OCI-LY7 (cell line): ENCODE measurements at regions not wholly inside any gene's neighbourhood (a gene's known extent, or its start where the extent isn't known, plus 50 kb on each side); places are given as distances from the start of the nearest gene placed in this dataset.

ENCODE experiments used
- BruUV-seq: library from RNA; stranded (reverse); fragments of 400-500 nt; replicated peaks from 2 replicates; lab custom pipeline; 2021; lab: Mats Ljungman, UMichigan
- CTCF ChIA-PET: fragments of 300-600 bp; sonication (Branson Sonifier 250); formaldehyde crosslinking; loops from one replicate; lab custom pipeline; 2022; ENCODE audit warnings: antibody characterized with exemption; ENCODE audit not compliant: unreplicated experiment; lab: Charles Lee
- POLR2A ChIA-PET: fragments of 300-600 bp; sonication (Branson Sonifier 250); formaldehyde crosslinking; loops from one replicate; lab custom pipeline; 2022; ENCODE audit warnings: antibody characterized with exemption; lab: Charles Lee
- DNase-seq: peaks from one replicate; pipeline ENCODE4 v3.0.0-alpha.2; 2015; ENCODE audit warnings: low spot score
- H2AFZ ChIP-seq: fragments of 200-600 bp; sonication (generic), shearing (Covaris generic); 2 replicates; pipeline ENCODE4 v1.6.1; 2014; ENCODE audit warnings: mild to moderate bottlenecking, antibody characterized with exemption, low read length, moderate library complexity
- H3K27ac ChIP-seq: fragments of 200-600 bp; sonication (generic); 2 replicates; pipeline ENCODE4 v1.5.1; 2014; ENCODE audit warnings: mixed run types, low read depth, mild to moderate bottlenecking, moderate library complexity, low read length, inconsistent platforms; ENCODE audit not compliant: poor library complexity, severe bottlenecking
- H3K36me3 ChIP-seq: fragments of 200-600 bp; sonication (generic); 2 replicates; pipeline ENCODE4 v1.6.1; 2014; ENCODE audit warnings: mild to moderate bottlenecking, antibody characterized with exemption, low read length, moderate library complexity, mixed read lengths; ENCODE audit not compliant: insufficient read depth
- H3K4me1 ChIP-seq: fragments of 200-600 bp; sonication (generic); 2 replicates; pipeline ENCODE4 v1.5.1; 2014; ENCODE audit warnings: mild to moderate bottlenecking, low read length; ENCODE audit not compliant: insufficient read depth, poor library complexity, severe bottlenecking
- H3K4me2 ChIP-seq: fragments of 200-600 bp; sonication (generic); 2 replicates; pipeline ENCODE4 v1.6.1; 2014; ENCODE audit warnings: mild to moderate bottlenecking, low read length
- H3K4me3 ChIP-seq: fragments of 200-600 bp; sonication (generic); 2 replicates; pipeline ENCODE4 v1.5.1; 2014; ENCODE audit warnings: mild to moderate bottlenecking, low read depth, low read length; ENCODE audit not compliant: poor library complexity, severe bottlenecking
- H3K79me2 ChIP-seq: fragments of 200-600 bp; sonication (generic); 2 replicates; pipeline ENCODE4 v1.6.1; 2016; ENCODE audit warnings: low read depth, mild to moderate bottlenecking, low read length, moderate library complexity, mixed read lengths; ENCODE audit not compliant: insufficient read depth
- H3K9me2 ChIP-seq: fragments of 200-600 bp; sonication (generic); 2 replicates; pipeline ENCODE4 v1.6.1; 2016; ENCODE audit warnings: mild to moderate bottlenecking, low read length, mixed read lengths; ENCODE audit not compliant: insufficient read depth
- H3K9me3 ChIP-seq: fragments of 200-600 bp; sonication (generic); 2 replicates; pipeline ENCODE4 v1.6.1; 2014; ENCODE audit warnings: mild to moderate bottlenecking, mixed run types, low read length, mixed read lengths
- H4K20me1 ChIP-seq: fragments of 200-600 bp; sonication (generic); 2 replicates; pipeline ENCODE4 v1.6.1; 2014; ENCODE audit warnings: mild to moderate bottlenecking, antibody characterized with exemption, low read length, moderate library complexity, mixed read lengths; ENCODE audit not compliant: insufficient read depth
- CTCF ChIP-seq: fragments of 200-600 bp; sonication (generic); conservative IDR thresholded peaks from 2 replicates; pipeline ENCODE4 v1.5.1; 2014; ENCODE audit warnings: mild to moderate bottlenecking, antibody characterized with exemption, low read length, moderate library complexity, mixed read lengths
- EZH2phosphoT487 ChIP-seq: fragments of 200-600 bp; sonication (generic); IDR thresholded peaks from 2 replicates; pipeline ENCODE4 v1.6.1; 2018; ENCODE audit warnings: low read depth, borderline replicate concordance, mild to moderate bottlenecking, mixed run types, antibody characterized with exemption, low read length, moderate library complexity, mixed read lengths
- intact Hi-C: fragments of 100-400 bp; cut with micrococcal nuclease; formaldehyde crosslinking; loops from one replicate; pipeline ENCODE4 v1.10.0; 2022; ENCODE audit not compliant: unreplicated experiment

GRCh38 chr4:180106122-180106521 lies 2137.1 kb upstream of the TENM3 start:
- no peak overlapping the region for H2AFZ ChIP-seq
- H3K9me2 ChIP-seq: no peaks in the 10 kb centered on the region
- TF ChIP-seq CTCF (no peak), EZH2phosphoT487 (no peak)
- H3K4me3 ChIP-seq: no peak overlapping the region
- H3K27ac ChIP-seq: no peak overlapping the region
- H3K9me3 ChIP-seq: no peaks in the 10 kb centered on the region
- ChIA-PET POLR2A (interaction anchor here (0.5 to 0.7 kb wide), 3 partner anchors 8 to 444 kb away, joined by 3 read pairs; no protein-coding TSS in a partner anchor), CTCF (no interaction called here)
- no peaks in the 10 kb centered on the region for H3K4me1 ChIP-seq
- H3K36me3 ChIP-seq: no peaks in the 10 kb centered on the region
- H4K20me1 ChIP-seq: no peaks in the 10 kb centered on the region
- intact Hi-C loops: no loop called here
- no peaks in the 10 kb centered on the region for H3K79me2 ChIP-seq
- DNase-seq: no peak
- no TSS peak for BruUV-seq
- H3K4me2 ChIP-seq: no peak overlapping the region

- no peaks in the 10 kb centered on the region for H3K9me2 ChIP-seq
- ChIA-PET POLR2A (no interaction called here), CTCF (no interaction called here)
- no peak overlapping the region for H3K27ac ChIP-seq
- no peak overlapping the region for H2AFZ ChIP-seq
- intact Hi-C loops: no loop called here
- no peaks in the 10 kb centered on the region for H3K9me3 ChIP-seq
- BruUV-seq: no TSS peak
- TF ChIP-seq CTCF: no peak
- no peak for TF ChIP-seq EZH2phosphoT487
- H3K4me2 ChIP-seq: no peak overlapping the region
- H3K4me1 ChIP-seq: no peaks in the 10 kb centered on the region
- H4K20me1 ChIP-seq: no peaks in the 10 kb centered on the region
- no peaks in the 10 kb centered on the region for H3K79me2 ChIP-seq
- H3K36me3 ChIP-seq: no peaks in the 10 kb centered on the region
- H3K4me3 ChIP-seq: no peak overlapping the region
- no peak for DNase-seq
Observed at GRCh38 chr4:180106997-180107396, 2136.2 kb upstream of the TENM3 start.

GRCh38 chr4:180116840-180117239 lies 2126.4 kb upstream of the TENM3 start:
- H3K9me3 ChIP-seq: no peaks in the 10 kb centered on the region
- DNase-seq: no peak
- H2AFZ ChIP-seq: no peak overlapping the region
- TF ChIP-seq EZH2phosphoT487: no peak
- no peak for TF ChIP-seq CTCF
- H3K4me2 ChIP-seq: no peak overlapping the region
- H3K27ac ChIP-seq: no peak overlapping the region
- H3K4me1 ChIP-seq: no peaks in the 10 kb centered on the region
- no peaks in the 10 kb centered on the region for H3K79me2 ChIP-seq
- no peaks in the 10 kb centered on the region for H4K20me1 ChIP-seq
- POLR2A ChIA-PET: interaction anchor here (1.6 kb wide), 1 partner anchor 13 kb away, joined by 3 read pairs; no protein-coding TSS in a partner anchor
- intact Hi-C loops: no loop called here
- H3K9me2 ChIP-seq: no peaks in the 10 kb centered on the region
- no peaks in the 10 kb centered on the region for H3K36me3 ChIP-seq
- no TSS peak for BruUV-seq
- CTCF ChIA-PET: no interaction called here
- no peak overlapping the region for H3K4me3 ChIP-seq
